HG03108 (cell line): ENCODE measurements at regions not wholly inside any gene's neighbourhood (a gene's known extent, or its start where the extent isn't known, plus 50 kb on each side); places are given as distances from the start of the nearest gene placed in this dataset.

Experiments used
- ATAC-seq: cut with Tn5 transposase; IDR thresholded peaks from one replicate; pipeline ENCODE4 v1.9.1; 2021; ENCODE audit warnings: moderate library complexity; ENCODE audit not compliant: unreplicated experiment

- peak; percentile 83 for ATAC-seq
Measured at GRCh38 chr7:25496476-25497368, 268.4 kb upstream of the NPVF start.

GRCh38 chr7:25500393-25500921, 272.2 kb upstream of the NPVF start:
- ATAC-seq = no peak

GRCh38 chr7:25503306-25503705, 275.0 kb upstream of the NPVF start:
- no peak for ATAC-seq

GRCh38 chr7:25512061-25512687, 283.9 kb upstream of the NPVF start:
- no peak for ATAC-seq

GRCh38 chr7:25515633-25516275, 287.5 kb upstream of the NPVF start:
- no peak for ATAC-seq

GRCh38 chr7:25517906-25518305, 289.6 kb upstream of the NPVF start:
- no peak for ATAC-seq

GRCh38 chr7:25520017-25520416, 291.7 kb upstream of the NPVF start:
- ATAC-seq = no peak

- no peak for ATAC-seq
Measured at GRCh38 chr7:25520516-25520915, 292.2 kb upstream of the NPVF start.

- no peak for ATAC-seq
Measured at GRCh38 chr7:25521236-25521635, 292.9 kb upstream of the NPVF start.

- no peak for ATAC-seq
Measured at GRCh38 chr7:25522727-25523126, 294.4 kb upstream of the NPVF start.

GRCh38 chr7:25527665-25528170, 299.4 kb upstream of the NPVF start:
- ATAC-seq = no peak

- ATAC-seq = no peak
Measured at GRCh38 chr7:25529320-25529719, 301.0 kb upstream of the NPVF start.

GRCh38 chr7:25536851-25537250, 308.6 kb upstream of the NPVF start:
- ATAC-seq = no peak

- no peak for ATAC-seq
Measured at GRCh38 chr7:25537662-25538375, 309.5 kb upstream of the NPVF start.

- no peak for ATAC-seq
Measured at GRCh38 chr7:25541094-25541821, 313.0 kb upstream of the NPVF start.

GRCh38 chr7:25541877-25542276, 313.6 kb upstream of the NPVF start:
- no peak for ATAC-seq

- ATAC-seq = no peak
Measured at GRCh38 chr7:25543210-25543609, 314.9 kb upstream of the NPVF start.

GRCh38 chr7:25543798-25544197, 315.5 kb upstream of the NPVF start:
- no peak for ATAC-seq

- ATAC-seq = no peak
Measured at GRCh38 chr7:25544254-25544653, 316.0 kb upstream of the NPVF start.
